GM21717 (cell line): ENCODE measurements at regions not wholly inside any gene's neighbourhood (a gene's known extent, or its start where the extent isn't known, plus 50 kb on each side); places are given as distances from the start of the nearest gene placed in this dataset.
"Not testable (repeated sequence)": the region's sequence is repeated elsewhere in the genome, so short reads cannot be mapped to it uniquely, and the experiment has no call there.

ENCODE experiments used
- ATAC-seq: cut with Tn5 transposase; IDR thresholded peaks from one replicate; pipeline ENCODE4 v1.9.1; 2021; ENCODE audit warnings: mild to moderate bottlenecking, moderate library complexity; ENCODE audit not compliant: unreplicated experiment

DNA sequence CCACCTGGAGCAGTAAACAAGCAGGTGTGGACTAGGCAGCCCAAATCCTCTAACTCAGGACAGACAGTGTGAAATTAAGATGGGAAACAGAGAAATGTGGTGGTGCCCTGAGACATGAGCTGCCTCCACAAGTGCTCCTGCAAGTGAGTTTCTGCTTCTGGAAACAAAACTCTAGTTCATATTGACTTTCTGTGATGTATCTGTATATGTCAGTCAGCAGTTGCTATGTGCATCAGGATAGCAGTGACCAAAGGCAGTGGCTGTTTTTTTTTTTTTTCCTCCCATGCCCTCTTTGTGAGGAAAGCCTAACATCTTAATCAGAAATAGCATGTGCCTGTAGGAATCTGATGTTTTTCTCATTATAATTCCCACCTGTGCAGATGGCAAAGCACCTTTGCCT lies 318.4 kb upstream of the SEMA6A start:
- no peak for ATAC-seq

DNA sequence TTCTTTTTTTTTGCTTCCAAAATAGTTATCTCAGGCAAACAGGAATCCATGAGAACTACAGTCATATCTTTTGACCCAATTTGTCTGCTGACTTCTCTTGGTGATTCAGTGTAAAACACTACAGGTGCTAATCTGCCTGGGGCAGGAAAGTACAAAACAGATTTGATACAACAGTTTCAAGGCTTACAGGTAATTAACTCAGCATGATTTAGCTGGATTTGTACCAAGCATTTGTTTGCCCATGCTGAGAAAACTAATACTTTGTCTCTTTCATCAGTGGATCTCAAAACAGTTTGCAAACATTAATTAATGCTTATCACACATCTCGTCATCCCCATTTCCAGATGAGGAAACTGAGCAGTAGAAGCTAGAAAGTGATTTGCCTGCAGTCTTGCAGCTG lies 312.5 kb upstream of the SEMA6A start:
- no peak for ATAC-seq

DNA sequence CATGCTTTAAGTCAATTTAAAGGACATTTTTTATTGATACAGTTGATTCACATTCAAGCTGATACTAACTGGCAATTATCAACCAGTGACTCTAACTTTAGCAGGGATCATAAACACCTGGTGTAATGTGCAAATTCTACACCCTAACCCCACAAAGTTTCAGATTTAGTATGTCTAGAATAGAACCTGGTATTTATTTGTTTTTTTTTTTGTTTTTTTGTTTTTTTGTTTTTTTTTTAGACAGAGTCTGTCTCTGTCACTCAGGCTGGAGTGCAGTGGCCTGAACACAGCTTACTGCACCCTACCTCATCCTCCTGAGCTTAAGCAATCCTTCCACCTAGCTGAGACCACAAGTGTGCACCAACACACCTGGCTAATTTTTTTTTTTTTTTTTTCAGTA lies 311.2 kb upstream of the SEMA6A start:
- peak; percentile 52 for ATAC-seq

DNA sequence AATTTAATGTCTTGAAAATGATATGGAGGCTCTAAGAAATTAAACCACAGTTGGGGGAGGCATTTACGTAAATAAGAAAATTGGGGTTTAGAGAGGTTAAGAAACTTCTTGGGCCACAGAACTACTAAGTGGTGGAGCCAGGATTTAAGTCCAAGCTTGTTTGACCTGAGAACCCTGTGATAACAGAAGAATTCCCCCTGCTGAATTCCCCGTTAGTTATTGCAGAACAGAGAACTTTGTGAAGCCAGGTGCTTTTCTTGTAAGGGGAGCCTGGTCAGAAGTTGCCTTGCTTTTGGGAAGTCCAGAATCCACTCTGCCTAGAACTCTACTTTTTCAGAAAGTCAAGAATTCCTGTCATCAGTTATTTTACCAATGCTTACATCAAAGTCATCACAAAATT lies 309.3 kb upstream of the SEMA6A start:
- peak; percentile 53 for ATAC-seq

DNA sequence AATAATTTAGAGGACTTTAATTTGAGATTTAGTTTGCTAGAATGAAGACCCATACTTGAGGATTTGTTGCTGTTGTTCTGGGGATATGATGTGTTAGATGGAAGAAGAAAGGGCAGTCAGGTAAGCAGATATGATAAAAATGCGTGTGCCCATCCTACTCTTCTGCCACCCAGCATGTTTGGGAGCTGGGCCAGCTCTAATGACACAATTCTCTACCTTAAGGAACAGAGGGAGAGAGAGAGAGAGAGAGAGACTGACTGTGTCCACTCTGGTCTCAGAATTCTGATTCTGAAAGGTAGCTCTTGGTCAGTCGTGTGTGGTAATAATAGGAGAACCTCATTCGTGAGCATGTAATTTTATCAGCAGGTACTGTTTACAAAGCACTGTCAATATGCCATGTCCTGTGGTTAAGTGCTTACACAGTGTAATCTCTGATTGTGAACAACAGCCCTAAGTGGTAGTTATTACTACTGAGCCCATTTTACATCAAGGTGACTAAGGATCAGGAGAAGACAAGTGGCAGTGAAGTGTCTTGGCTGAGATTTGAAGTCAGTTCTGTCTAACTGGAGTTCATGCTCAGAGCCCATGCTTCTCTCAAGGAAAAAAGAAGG lies 307.4 kb upstream of the SEMA6A start:
- ATAC-seq: no peak

DNA sequence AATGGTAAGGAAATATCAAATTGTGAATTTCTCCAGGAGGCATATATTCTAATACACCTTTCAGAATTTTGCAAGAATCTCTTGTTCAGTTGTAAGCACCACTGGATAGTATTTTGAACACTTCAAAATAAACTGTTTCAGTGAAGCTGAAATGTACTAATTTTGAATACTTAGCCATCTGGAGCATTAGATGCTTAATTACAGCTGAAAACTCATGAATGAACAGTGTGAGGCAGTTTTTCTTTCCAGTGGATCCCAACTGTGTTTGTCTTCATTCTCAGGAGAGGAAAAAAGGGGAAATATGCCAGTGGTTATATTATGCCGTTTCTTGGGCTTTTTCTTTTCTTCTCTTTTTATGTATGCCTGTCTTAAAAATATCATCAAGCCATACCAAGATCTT lies 306.0 kb upstream of the SEMA6A start:
- no peak for ATAC-seq

DNA sequence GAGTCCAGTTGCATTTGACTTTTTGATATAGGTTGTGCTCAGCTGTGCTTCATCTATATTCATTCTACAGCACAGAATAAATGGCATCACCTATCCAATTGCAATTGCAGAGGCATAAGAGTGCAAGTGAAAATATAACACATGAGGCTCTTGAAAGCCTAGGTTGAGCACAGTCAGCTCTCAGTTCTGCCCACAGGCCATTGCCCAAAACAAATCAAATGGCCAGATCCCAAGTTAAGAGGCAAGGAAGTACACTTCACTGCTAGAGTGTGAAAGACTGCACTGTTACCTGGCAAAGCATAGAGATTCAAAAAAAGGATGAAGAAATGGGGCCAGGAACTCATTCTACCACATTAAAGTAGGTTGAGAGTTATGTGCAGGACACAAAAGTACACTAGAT lies 305.5 kb upstream of the SEMA6A start:
- no peak for ATAC-seq

DNA sequence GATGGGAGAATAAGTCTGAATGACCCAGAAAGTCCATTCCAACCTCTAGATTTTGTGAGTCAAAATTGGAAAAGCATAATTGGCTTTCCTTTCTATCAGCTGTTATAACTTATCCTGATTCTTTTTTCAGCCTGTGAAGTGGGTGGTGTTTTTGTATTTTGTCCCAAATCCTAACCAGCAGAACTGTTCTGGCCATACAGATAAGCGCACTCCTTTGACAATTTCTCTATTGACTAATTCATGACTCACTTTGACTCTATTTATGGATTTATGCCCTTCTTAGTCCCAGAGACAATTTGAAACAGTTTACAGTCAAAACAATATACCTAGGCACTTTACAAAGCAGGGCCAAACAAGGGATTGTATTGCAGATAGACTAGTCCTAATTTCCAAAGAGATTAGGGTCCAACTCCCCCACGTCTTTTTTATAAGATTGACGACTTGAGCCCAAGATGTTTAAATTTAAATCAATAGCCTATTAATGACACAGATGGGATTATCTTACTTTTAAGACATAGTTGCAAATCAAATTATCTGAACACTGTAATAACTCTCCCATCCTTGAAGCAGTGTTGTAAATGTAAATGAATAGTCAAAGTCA lies 301.7 kb upstream of the SEMA6A start:
- no peak for ATAC-seq

DNA sequence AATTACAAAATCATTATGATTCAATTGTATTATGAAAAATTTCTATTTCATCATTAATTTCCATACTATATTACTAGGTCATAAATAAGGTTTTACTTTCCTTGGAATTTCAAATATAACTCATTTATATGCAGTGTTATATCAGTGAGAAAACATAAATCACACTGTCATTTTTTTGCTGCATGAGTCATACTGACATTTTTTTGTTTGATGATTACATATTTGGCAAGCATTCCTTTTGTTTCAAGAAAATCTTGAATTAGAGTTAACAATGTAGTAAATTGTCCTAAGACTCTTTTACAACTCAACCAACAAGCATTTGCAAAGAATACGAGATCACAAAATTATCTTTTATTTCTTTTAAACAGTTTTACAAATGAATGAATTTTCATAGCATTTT lies 298.4 kb upstream of the SEMA6A start:
- ATAC-seq: no peak

DNA sequence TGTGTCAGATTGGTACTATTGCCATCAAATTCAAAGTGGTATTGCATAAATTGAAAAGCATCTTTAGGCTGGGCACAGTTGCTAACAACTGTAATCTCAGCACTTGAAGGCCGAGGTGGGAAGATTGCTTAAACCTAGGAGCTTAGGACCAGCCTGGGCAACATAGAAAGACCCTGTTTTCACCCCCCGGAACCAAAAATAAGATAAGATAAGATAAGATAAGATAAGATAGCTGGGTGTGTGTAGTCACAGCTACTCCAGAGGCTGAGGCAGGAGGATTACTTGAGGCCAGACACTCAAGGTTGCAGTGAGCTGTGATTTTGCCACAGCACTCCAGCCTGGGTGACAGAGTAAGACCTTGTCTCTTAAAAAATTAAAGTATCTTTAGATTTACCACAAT lies 297.9 kb upstream of the SEMA6A start:
- no peak for ATAC-seq

DNA sequence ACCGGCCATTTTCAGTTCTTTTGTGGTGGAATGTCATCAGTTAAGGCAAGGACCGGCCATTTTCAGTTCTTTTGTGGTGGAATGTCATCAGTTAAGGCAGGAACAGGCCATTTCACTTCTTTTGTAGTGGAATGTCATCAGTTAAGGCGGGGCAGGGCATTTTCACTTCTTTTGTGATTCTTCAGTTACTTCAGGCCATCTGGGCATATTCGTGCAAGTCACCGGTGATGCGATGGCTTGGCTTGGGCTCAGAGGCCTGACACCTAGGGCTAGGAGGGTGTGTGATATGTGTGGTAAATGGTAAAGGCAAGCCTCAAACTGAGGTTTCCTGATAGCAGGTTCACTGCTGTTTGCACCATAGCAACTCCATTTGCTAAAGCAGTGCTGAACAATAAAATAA lies 293.2 kb upstream of the SEMA6A start:
- not testable (repeated sequence) for ATAC-seq

DNA sequence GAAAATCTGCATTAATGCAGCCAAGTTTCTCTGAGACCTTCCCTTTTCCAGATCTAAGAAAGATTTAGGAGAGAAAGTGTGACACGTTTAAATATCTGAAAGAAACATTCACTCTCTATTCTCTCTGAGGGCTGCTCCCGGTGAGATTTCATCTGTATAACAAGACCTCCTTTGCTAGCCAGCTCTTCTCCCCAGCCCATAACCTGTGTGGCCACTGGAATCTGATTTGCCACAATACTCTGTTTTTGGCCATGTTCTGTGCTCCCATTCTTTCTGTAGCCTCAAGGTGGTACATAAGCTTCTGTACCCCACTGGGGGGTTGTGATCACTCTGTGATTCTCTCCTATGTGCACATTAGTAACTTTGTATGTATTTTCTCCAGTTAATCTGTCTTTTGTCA lies 291.0 kb upstream of the SEMA6A start:
- ATAC-seq: no peak

DNA sequence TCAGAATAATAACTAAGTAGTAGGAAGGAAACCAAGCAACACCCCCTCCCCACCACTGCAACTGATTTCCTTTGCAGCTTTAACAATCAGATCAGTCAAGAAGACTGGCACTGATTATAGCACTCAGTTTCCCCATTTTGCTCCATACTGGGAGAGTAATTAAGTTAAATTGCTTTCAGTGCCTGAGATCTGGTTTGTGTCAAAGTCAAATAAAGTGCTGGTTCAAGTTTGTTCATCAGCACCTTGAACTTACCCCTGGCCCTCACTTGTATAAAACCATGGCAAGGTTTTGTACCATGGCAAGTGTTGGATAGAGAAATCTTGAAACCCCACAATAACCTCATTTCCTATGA lies 290.2 kb upstream of the SEMA6A start:
- ATAC-seq: no peak

DNA sequence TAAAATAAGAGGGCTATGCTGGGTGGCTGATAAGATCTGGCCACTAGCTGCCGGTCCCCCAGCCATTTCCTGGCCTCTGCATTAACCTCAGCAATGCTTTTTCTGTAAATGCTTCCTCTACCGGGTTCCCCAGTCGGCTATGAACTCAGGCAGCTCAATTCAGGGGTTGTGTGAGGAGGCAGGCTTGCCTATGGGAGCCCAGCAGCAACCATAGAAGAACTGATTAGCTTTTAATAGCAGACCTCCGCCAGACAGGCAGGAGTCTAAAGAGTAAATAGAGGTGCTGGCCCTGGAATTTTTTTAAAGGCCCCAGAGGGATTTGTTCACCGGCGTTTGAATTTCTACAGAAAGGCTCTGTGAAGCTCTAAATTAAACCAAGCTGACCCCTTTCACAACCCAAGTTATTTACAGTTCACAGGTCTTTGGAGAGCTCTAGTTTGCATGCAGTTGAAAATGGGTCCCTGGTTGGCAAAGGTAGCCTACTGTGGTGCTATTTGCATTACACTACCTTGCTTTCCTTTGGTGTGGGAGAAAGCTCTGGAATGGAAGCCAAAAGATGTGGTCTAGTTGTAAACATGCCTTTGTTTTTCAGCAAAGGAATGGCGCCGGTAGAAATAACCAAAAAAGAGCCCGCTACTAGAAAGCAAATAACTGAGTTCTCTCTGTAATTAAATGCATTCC lies 289.7 kb upstream of the SEMA6A start:
- ATAC-seq: no peak

DNA sequence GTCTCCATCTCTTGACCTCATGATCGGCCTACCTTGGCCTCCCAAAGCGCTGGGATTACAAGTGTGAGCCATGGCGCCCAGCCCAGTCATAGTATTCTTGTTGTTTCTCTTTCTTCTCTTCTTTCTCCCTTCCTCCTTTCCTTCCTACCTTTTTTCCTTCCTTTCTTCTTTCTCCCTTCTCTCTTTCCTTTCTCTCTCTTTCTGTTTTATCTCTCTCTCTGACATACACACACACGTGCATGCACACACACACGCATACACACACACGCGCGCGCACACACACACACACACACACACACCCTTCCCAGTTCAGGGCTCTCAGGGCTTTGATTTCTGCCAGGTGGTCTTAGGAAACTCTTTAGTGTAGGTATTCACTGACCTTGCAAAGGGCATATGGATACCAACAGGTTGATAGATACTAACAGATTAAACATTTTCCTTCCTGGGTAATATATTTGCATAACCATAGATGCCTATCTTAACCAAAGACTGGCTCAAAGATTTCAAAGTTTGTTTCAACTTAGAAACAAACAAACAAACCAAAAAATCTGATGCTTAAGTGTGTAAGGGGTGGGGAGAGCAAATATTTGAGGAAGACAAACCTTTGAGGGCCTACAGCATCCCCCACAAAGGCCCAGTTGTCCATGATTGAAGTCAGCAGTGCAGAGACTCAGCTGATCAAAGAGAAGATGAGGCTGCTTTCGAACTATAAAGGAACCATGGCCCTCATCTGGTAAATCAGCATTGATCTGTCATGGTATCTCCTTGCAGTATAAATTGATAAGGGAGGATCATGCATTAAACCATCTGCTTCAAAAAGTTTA lies 288.2 kb upstream of the SEMA6A start:
- ATAC-seq: no peak

DNA sequence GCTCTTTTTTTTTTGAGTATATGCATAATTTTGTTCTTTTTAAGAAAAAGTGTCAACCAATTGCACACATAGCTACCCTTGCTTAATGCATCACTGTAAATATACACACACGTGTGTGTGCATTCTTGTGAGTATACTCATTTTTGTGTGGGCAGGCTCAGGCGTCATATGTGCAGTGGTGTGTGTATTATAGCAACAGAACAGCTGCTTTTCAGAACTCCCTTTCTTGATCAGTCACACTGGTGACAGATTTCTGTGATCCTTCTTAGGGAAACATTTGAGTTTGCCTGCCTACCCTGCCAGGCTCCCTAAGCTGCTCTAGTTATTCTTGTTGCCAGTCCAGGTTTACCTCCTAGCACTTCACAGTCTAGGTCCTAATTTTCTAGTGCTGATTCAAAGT lies 287.0 kb upstream of the SEMA6A start:
- no peak for ATAC-seq

DNA sequence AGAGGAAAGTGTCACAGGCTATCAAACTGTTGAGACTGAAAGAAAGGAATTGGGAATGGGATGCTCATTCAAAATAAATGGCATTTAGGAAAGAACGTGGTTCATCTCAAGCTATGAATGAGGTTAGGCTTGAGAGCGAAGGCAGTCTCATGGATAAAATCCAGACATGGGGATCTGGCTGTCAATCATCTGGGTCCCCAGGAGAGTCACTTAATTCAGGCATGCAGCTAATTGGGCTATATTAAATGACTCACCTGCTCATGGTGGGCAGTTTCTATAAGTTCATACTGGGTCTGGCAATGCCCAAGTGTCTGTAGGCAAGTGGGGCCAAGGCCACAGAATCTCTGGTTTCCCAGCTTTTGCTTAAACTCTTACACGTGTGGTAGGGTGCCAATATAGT lies 286.5 kb upstream of the SEMA6A start:
- ATAC-seq: no peak

DNA sequence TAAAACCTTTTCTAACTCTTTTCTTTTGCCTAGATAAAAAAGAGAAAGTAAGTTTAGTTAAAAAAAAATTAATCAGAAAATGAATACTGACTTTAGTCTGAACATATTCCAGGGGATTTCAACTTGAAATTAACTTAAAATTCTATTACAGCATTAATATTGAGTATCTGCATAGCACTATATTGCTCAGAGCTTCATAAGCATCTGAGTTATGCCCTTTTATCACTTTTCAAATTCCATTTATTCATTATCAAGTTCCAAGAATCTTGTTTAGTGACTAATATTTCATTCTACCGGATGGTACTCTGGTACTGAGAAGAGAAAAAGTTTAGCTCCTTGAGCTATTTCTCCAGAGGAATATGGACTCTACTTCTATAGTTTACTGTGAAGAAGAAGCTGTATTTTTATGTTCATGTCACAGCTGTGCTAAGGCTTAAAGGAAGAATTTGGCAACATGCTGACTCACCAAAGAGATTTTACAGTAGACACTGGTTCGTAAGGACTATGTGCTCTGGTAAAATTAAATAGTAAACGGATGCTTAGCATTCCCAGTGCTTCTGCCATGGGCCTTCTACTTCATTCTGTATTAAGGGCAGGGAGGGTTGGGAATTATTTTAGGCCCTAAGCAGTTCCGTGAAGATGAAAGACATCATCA lies 285.2 kb upstream of the SEMA6A start:
- ATAC-seq: no peak

DNA sequence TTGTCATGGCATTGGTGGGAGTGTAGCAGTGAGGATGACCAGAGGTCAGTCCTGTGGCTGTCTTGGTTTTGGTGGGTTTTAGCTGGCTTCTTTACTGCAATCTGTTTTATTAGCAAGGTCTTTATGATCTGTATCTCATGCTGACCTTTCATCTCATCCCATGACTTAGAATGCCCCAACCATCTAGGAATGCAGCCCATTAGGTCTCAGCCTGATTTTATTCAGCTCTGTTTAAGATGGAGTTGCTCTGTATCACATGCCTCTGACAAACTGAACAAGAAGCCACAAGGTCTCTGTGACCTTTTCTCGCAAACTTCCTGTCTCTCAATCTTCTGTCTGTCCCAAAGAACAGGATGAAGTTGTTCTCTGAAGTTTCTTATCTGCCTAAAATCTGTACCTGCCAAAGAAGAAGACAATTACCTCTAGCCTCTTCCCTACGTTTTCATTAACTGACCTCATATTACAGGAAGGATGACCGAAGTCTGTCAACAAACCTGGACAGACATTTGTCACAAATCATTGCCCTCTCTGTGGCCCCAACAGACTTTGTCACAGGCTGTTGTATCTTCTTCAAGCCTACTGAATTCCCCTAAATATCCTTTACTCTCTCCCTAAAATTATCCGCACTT lies 284.2 kb upstream of the SEMA6A start:
- ATAC-seq: no peak

DNA sequence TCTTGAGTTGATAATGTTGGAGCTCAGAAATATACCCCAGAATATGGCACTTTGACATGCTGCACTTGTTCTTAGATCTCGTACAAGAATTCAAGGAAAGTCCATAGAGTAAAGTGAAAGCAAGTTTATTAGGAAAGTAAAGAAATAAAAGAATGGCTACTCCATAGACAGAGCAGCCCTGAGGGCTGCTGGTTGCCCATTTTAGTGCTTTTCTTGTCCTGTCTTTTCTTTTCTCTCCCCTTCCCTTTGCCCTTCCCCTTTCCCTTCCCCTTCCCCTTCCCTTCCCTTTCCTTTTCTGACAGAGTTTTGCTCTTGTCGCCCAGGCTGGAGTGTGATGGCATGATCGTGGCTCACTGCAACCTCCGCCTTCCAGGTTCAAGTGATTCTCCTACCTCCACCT lies 283.4 kb upstream of the SEMA6A start:
- ATAC-seq: not testable (repeated sequence)

DNA sequence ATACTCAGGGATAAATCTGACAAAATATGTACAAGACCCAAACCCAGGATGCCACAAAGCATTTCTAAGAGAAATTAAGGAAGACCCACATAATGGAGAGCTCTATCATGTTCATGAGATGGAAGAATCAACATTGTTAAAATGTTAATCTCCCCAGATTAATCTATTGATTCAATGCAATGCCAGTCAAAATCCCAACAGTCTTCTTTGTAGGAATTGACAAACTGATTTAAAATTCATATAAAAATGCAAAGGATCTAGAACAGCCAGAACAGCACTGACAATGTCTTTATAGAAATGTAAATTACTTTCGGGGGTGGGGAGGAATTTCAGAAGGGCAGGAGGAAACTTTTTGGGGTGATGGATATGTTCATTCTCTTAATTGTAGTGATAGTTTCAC lies 281.6 kb upstream of the SEMA6A start:
- no peak for ATAC-seq
